ENCODE measurements at regions not wholly inside any gene's neighbourhood (a gene's known extent, or its start where the extent isn't known, plus 50 kb on each side); places are given as distances from the start of the nearest gene placed in this dataset.

GRCh38 chr5:69030358-69031062 lies 63.3 kb upstream of the SLC30A5 start (continued):
- TF ChIP-seq ZNF644 (tag; IDR thresholded peaks at IDR 0.05; ENCODE audit: low read depth) = no peak
- no peak for TF ChIP-seq BRD4 (IDR thresholded peaks at IDR 0.05)
- TF ChIP-seq ZNF431 (CRISPR knock-in tag; IDR thresholded peaks at IDR 0.05) = no peak
- TF ChIP-seq HDAC8 (tag; IDR thresholded peaks at IDR 0.05) = no peak
- TF ChIP-seq CBX3 (IDR thresholded peaks at IDR 0.05; ENCODE audit: borderline replicate concordance in 1 of 2, low read length in 2 of 2) = no peak
- no peak for TF ChIP-seq MGA (IDR thresholded peaks at IDR 0.05)
- peak; percentile 29; the same call in 1 of the 2 replicates for TF ChIP-seq EP400 (IDR thresholded peaks at IDR 0.05)
- TF ChIP-seq KDM1A (IDR thresholded peaks at IDR 0.05) = no peak
- TF ChIP-seq ETV1 (tag; conservative IDR thresholded peaks at IDR 0.05; ENCODE audit: low read depth) = no peak
- TF ChIP-seq ATF7 (IDR thresholded peaks at IDR 0.05) = peak; percentile 94
- no peak for TF ChIP-seq CTBP1 (IDR thresholded peaks at IDR 0.05; ENCODE audit: borderline replicate concordance)
- no peak for TF ChIP-seq ZNF395 (CRISPR knock-in tag; IDR thresholded peaks at IDR 0.05)
- no peak for TF ChIP-seq SP1 (CRISPR knock-in tag; IDR thresholded peaks at IDR 0.05)
- TF ChIP-seq TAF9B (IDR thresholded peaks at IDR 0.05; ENCODE audit: partially characterized antibody) = no peak
- TF ChIP-seq ZBED1 (IDR thresholded peaks at IDR 0.05) = no peak

Data from K562 (cell line).